Liver (tissue), 8 donors: ENCODE measurements at regions not wholly inside any gene's neighbourhood (a gene's known extent, or its start where the extent isn't known, plus 50 kb on each side); places are given as distances from the start of the nearest gene placed in this dataset.

Experiments used
- DNase-seq: peaks from one replicate; pipeline ENCODE4 v3.0.0-alpha.2; 2017; ENCODE audit warnings: low spot score
- H3K27ac ChIP-seq, 2 donors: one replicate each; pipeline ENCODE4 v1.7.0; 2013; ENCODE audit warnings: inconsistent platforms in 2 of 2, low read length in 2 of 2, control low read depth in 1 of 2, low read depth in 1 of 2, mild to moderate bottlenecking in 1 of 2
- H3K27me3 ChIP-seq, 4 donors: one replicate each; pipeline versions ENCODE4 v1.6.1 to v1.7.0; 2013; ENCODE audit warnings: low read length in 3 of 4, inconsistent platforms in 1 of 4, mild to moderate bottlenecking in 1 of 4, moderate library complexity in 1 of 4; ENCODE audit not compliant: control insufficient read depth in 4 of 4, insufficient read depth in 4 of 4
- H3K36me3 ChIP-seq, 4 donors: one replicate each; pipeline versions ENCODE4 v1.6.1 to v1.7.0; 2013; ENCODE audit warnings: low read length in 3 of 4, mild to moderate bottlenecking in 3 of 4, low read depth in 1 of 4, moderate library complexity in 1 of 4; ENCODE audit not compliant: control insufficient read depth in 4 of 4, insufficient read depth in 3 of 4
- H3K4me1 ChIP-seq, 4 donors: one replicate each; pipeline versions ENCODE4 v1.6.1 to v1.7.0; 2013; ENCODE audit warnings: low read length in 3 of 4, mild to moderate bottlenecking in 3 of 4, moderate library complexity in 1 of 4; ENCODE audit not compliant: control insufficient read depth in 4 of 4, insufficient read depth in 4 of 4
- H3K4me3 ChIP-seq, 3 donors: one replicate each; pipeline versions ENCODE4 v1.6.1 to v1.7.0; 2013; ENCODE audit warnings: low read length in 3 of 3, control low read depth in 1 of 3, low read depth in 1 of 3, mild to moderate bottlenecking in 1 of 3
- H3K9ac ChIP-seq, 2 donors: one replicate each; pipeline ENCODE4 v1.7.0; 2013; ENCODE audit warnings: low read length in 2 of 2, mild to moderate bottlenecking in 2 of 2, moderate library complexity in 2 of 2, control low read depth in 1 of 2, low read depth in 1 of 2
- H3K9me3 ChIP-seq, 4 donors: one replicate each; pipeline versions ENCODE4 v1.6.1 to v1.7.0; 2013; ENCODE audit warnings: low read length in 3 of 4; ENCODE audit not compliant: control insufficient read depth in 4 of 4
- ATF3 ChIP-seq: IDR thresholded peaks from 2 replicates; pipeline ENCODE4 v1.6.1; 2016; ENCODE audit warnings: antibody characterized with exemption
- CTCF ChIP-seq: fragments of 150-350 bp; IDR thresholded peaks from 2 replicates; pipeline ENCODE4 v1.5.1; 2017; ENCODE audit warnings: improper control_type of control experiment, low read depth, low read length; ENCODE audit not compliant: missing input control
- EGR1 ChIP-seq, 2 donors: IDR thresholded peaks; 2 replicates each; pipeline ENCODE4 v1.6.1; 2016 to 2018; ENCODE audit warnings: antibody characterized with exemption in 2 of 2, low read depth in 2 of 2
- FOXA1 ChIP-seq: IDR thresholded peaks from 2 replicates; pipeline ENCODE4 v1.6.1; 2016; ENCODE audit warnings: antibody characterized with exemption
- GABPA ChIP-seq, 2 donors: IDR thresholded peaks in 1 of 2; conservative IDR thresholded peaks in 1 of 2; 2 replicates each; pipeline ENCODE4 v1.6.1; 2016; ENCODE audit warnings: antibody characterized with exemption in 2 of 2, mild to moderate bottlenecking in 1 of 2, moderate library complexity in 1 of 2
- HNF4A ChIP-seq, 2 donors: conservative IDR thresholded peaks; 2 replicates each; pipeline ENCODE4 v1.6.1; 2016; ENCODE audit warnings: antibody characterized with exemption in 2 of 2, mild to moderate bottlenecking in 2 of 2
- MAX ChIP-seq: IDR thresholded peaks from 2 replicates; pipeline ENCODE4 v1.6.1; 2016; ENCODE audit warnings: antibody characterized with exemption
- NR2F2 ChIP-seq: IDR thresholded peaks from 2 replicates; pipeline ENCODE4 v1.6.1; 2016; ENCODE audit warnings: antibody characterized with exemption
- RAD21 ChIP-seq, 2 donors: IDR thresholded peaks; 2 replicates each; pipeline ENCODE4 v1.6.1; 2016; ENCODE audit warnings: antibody characterized with exemption in 2 of 2, mild to moderate bottlenecking in 2 of 2
- REST ChIP-seq: IDR thresholded peaks from 2 replicates; pipeline ENCODE4 v1.6.1; 2016; ENCODE audit warnings: antibody characterized with exemption, mild to moderate bottlenecking
- RXRA ChIP-seq, 2 donors: IDR thresholded peaks; 2 replicates each; pipeline ENCODE4 v1.6.1; 2017 to 2018; ENCODE audit warnings: antibody characterized with exemption in 2 of 2, mild to moderate bottlenecking in 1 of 2
- SP1 ChIP-seq: IDR thresholded peaks from 2 replicates; pipeline ENCODE4 v1.6.1; 2018; ENCODE audit warnings: antibody characterized with exemption, mild to moderate bottlenecking
- TAF1 ChIP-seq: conservative IDR thresholded peaks from 2 replicates; pipeline ENCODE4 v1.6.1; 2016; ENCODE audit warnings: antibody characterized with exemption, mild to moderate bottlenecking
- ZBTB33 ChIP-seq: IDR thresholded peaks from 2 replicates; pipeline ENCODE4 v1.6.1; 2016; ENCODE audit warnings: antibody characterized with exemption
- WGBS: extraction: QIAGEN DNeasy Blood & Tissue Kit; methylation state at CpG from one replicate; pipeline ENCODE4 v1.1.7; 2013; 5-methylcytosine and 5-hydroxymethylcytosine counted together
- donor health status: healthy.
- donor health status: healthy.
- donor health status: healthy.
- donor health status: healthy.
- donor health status: healthy.

- 84% methylated on average over 6 of the region's 6 CpGs for WGBS
- Histone ChIP-seq H3K36me3 (no peaks in the 10 kb centered on the region), H3K27ac (no peak overlapping the region), H3K9ac (no peak overlapping the region), H3K4me1 (no peaks in the 10 kb centered on the region), H3K27me3 (no peaks in the 10 kb centered on the region), H3K9me3 (peaks cover 0 to 2% (median 0%) of the 10 kb centered on the region in 4 donors), H3K4me3 (no peak overlapping the region)
- TF ChIP-seq MAX, result no peak
- no peak for TF ChIP-seq SP1
- no peak for TF ChIP-seq RAD21 (IDR thresholded peaks at IDR 0.05)
- TF ChIP-seq RXRA (IDR thresholded peaks at IDR 0.05), result no peak
- no peak for TF ChIP-seq NR2F2
- TF ChIP-seq GABPA (IDR thresholded peaks at IDR 0.05 in 1 of 2, conservative IDR thresholded peaks at IDR 0.05 in 1 of 2), result no peak
- no peak for DNase-seq
These were observed 190.7 kb upstream of the CCDC68 start for GRCh38 chr18:55149994-55150393.

GRCh38 chr18:55147791-55148190, 188.5 kb upstream of the CCDC68 start:
- DNase-seq, result no peak
- 74% methylated on average over 3 of the region's 3 CpGs for WGBS

More at GRCh38 chr18:55147791-55148190, 188.5 kb upstream of the CCDC68 start:
- H3K4me1 ChIP-seq, result no peaks in the 10 kb centered on the region
- no peak overlapping the region for H3K4me3 ChIP-seq
- peaks cover 0 to 2% (median 0%) of the 10 kb centered on the region in 4 donors for H3K9me3 ChIP-seq
- TF ChIP-seq NR2F2 (no peak), REST (no peak), MAX (no peak), TAF1 (no peak), RAD21 (IDR thresholded peaks at IDR 0.05) (no peak), RXRA (IDR thresholded peaks at IDR 0.05) (no peak), CTCF (no peak), ATF3 (no peak), EGR1 (IDR thresholded peaks at IDR 0.05; ENCODE audit: low read depth in 2 of 2) (no peak), ZBTB33 (no peak), HNF4A (conservative IDR thresholded peaks at IDR 0.05) (no peak), FOXA1 (no peak), GABPA (IDR thresholded peaks at IDR 0.05 in 1 of 2, conservative IDR thresholded peaks at IDR 0.05 in 1 of 2) (no peak)
- H3K27me3 ChIP-seq, result no peaks in the 10 kb centered on the region
- no peak overlapping the region for H3K27ac ChIP-seq
- no peaks in the 10 kb centered on the region for H3K36me3 ChIP-seq
- H3K9ac ChIP-seq, result no peak overlapping the region
